ENCODE measurements at regions not wholly inside any gene's neighbourhood (a gene's known extent, or its start where the extent isn't known, plus 50 kb on each side); places are given as distances from the start of the nearest gene placed in this dataset.

- no peak for DNase-seq
- CTCF ChIA-PET: interaction anchor here (1.1 to 2.4 kb wide), 9 partner anchors 8 to 229 kb away, joined by 3 to 19 read pairs (median 6); no protein-coding TSS in a partner anchor
- H3K36me3 Mint-ChIP-seq (ENCODE audit: insufficient read depth, unreplicated experiment): peaks cover 7% of the 10 kb centered on the region
- TF ChIP-seq CTCF (IDR thresholded peaks at IDR 0.05; ENCODE audit: unreplicated experiment): no peak
- H3K4me3 Mint-ChIP-seq (ENCODE audit: low read depth, unreplicated experiment): peak overlapping the region; percentile 37
- intact Hi-C loops (cut with micrococcal nuclease; ENCODE audit: unreplicated experiment): loop anchor here (2.0 to 10.0 kb wide), 3 partner anchors 133 to 219 kb away; no protein-coding TSS in a partner anchor
- BruUV-seq (replicated peaks): no TSS peak
- H3K27ac Mint-ChIP-seq (ENCODE audit: unreplicated experiment): peak overlapping the region; percentile 80
- H3K9me3 Mint-ChIP-seq (ENCODE audit: low read depth, unreplicated experiment): no peaks in the 10 kb centered on the region
- peaks cover 57% of the 10 kb centered on the region for H3K4me1 Mint-ChIP-seq (ENCODE audit: low read depth, unreplicated experiment)
- no peaks in the 10 kb centered on the region for H3K27me3 Mint-ChIP-seq (ENCODE audit: unreplicated experiment)
Observed at GRCh38 chr20:53871541-53871940, 198.9 kb downstream of the BCAS1 start.

GRCh38 chr20:53870426-53871315 lies 199.7 kb downstream of the BCAS1 start:
- Mint-ChIP-seq H3K27me3 (ENCODE audit: unreplicated experiment) (no peaks in the 10 kb centered on the region), H3K27ac (ENCODE audit: unreplicated experiment) (peak overlapping the region; percentile 80), H3K36me3 (ENCODE audit: insufficient read depth, unreplicated experiment) (peaks cover 16% of the 10 kb centered on the region), H3K9me3 (ENCODE audit: low read depth, unreplicated experiment) (no peaks in the 10 kb centered on the region), H3K4me3 (ENCODE audit: low read depth, unreplicated experiment) (peak overlapping the region; percentile 37), H3K4me1 (ENCODE audit: low read depth, unreplicated experiment) (peaks cover 65% of the 10 kb centered on the region)
- BruUV-seq (replicated peaks): no TSS peak
- DNase-seq: peak; percentile 32
- intact Hi-C loops (cut with micrococcal nuclease; ENCODE audit: unreplicated experiment): loop anchor here (1.0 to 10.0 kb wide), 7 partner anchors 30 to 291 kb away; no protein-coding TSS in a partner anchor
- CTCF ChIA-PET: interaction anchor here (0.6 to 2.4 kb wide), 14 partner anchors 29 to 291 kb away, joined by 3 to 19 read pairs (median 6); no protein-coding TSS in a partner anchor
- TF ChIP-seq CTCF (IDR thresholded peaks at IDR 0.05; ENCODE audit: unreplicated experiment): no peak

- Mint-ChIP-seq H3K36me3 (ENCODE audit: insufficient read depth, unreplicated experiment) (peaks cover 22% of the 10 kb centered on the region), H3K27ac (ENCODE audit: unreplicated experiment) (peak overlapping the region; percentile 80), H3K9me3 (ENCODE audit: low read depth, unreplicated experiment) (no peaks in the 10 kb centered on the region), H3K27me3 (ENCODE audit: unreplicated experiment) (no peaks in the 10 kb centered on the region), H3K4me1 (ENCODE audit: low read depth, unreplicated experiment) (peaks cover 76% of the 10 kb centered on the region), H3K4me3 (ENCODE audit: low read depth, unreplicated experiment) (no peak overlapping the region)
- CTCF ChIA-PET: interaction anchor here (0.7 to 2.4 kb wide), 8 partner anchors 30 to 290 kb away, joined by 3 to 19 read pairs (median 6); no protein-coding TSS in a partner anchor
- peak; percentile 77 for TF ChIP-seq CTCF (IDR thresholded peaks at IDR 0.05; ENCODE audit: unreplicated experiment)
- intact Hi-C loops (cut with micrococcal nuclease; ENCODE audit: unreplicated experiment): loop anchor here (1.0 to 10.0 kb wide), 7 partner anchors 31 to 290 kb away; no protein-coding TSS in a partner anchor
- no TSS peak for BruUV-seq (replicated peaks)
- peak; percentile 90 for DNase-seq
Observed at GRCh38 chr20:53869466-53870258, 200.7 kb downstream of the BCAS1 start.

- H3K4me1 Mint-ChIP-seq (ENCODE audit: low read depth, unreplicated experiment): peaks cover 80% of the 10 kb centered on the region
- peak overlapping the region; percentile 55 for H3K27ac Mint-ChIP-seq (ENCODE audit: unreplicated experiment)
- intact Hi-C loops (cut with micrococcal nuclease; ENCODE audit: unreplicated experiment): loop anchor here (1.0 to 2.0 kb wide), 2 partner anchors 39 to 81 kb away; no protein-coding TSS in a partner anchor
- H3K27me3 Mint-ChIP-seq (ENCODE audit: unreplicated experiment): no peaks in the 10 kb centered on the region
- no peak for DNase-seq
- H3K4me3 Mint-ChIP-seq (ENCODE audit: low read depth, unreplicated experiment): peak overlapping the region; percentile 9
- no TSS peak for BruUV-seq (replicated peaks)
- H3K36me3 Mint-ChIP-seq (ENCODE audit: insufficient read depth, unreplicated experiment): peaks cover 22% of the 10 kb centered on the region
- no peak for TF ChIP-seq CTCF (IDR thresholded peaks at IDR 0.05; ENCODE audit: unreplicated experiment)
- H3K9me3 Mint-ChIP-seq (ENCODE audit: low read depth, unreplicated experiment): no peaks in the 10 kb centered on the region
- CTCF ChIA-PET: interaction anchor here (1.5 to 3.9 kb wide), 2 partner anchors 11 to 48 kb away, joined by 3 to 33 read pairs; no protein-coding TSS in a partner anchor
Observed at GRCh38 chr20:53867741-53868351, 202.5 kb downstream of the BCAS1 start.

All from Calu3 (cell line).